ENCODE measurements at regions not wholly inside any gene's neighbourhood (a gene's known extent, or its start where the extent isn't known, plus 50 kb on each side); places are given as distances from the start of the nearest gene placed in this dataset.
A peak's percentile ranks its signal among the peaks of the same experiment; 100 is the strongest.
"Not testable (repeated sequence)": the region's sequence is repeated elsewhere in the genome, so short reads cannot be mapped to it uniquely, and the experiment has no call there.

DNA sequence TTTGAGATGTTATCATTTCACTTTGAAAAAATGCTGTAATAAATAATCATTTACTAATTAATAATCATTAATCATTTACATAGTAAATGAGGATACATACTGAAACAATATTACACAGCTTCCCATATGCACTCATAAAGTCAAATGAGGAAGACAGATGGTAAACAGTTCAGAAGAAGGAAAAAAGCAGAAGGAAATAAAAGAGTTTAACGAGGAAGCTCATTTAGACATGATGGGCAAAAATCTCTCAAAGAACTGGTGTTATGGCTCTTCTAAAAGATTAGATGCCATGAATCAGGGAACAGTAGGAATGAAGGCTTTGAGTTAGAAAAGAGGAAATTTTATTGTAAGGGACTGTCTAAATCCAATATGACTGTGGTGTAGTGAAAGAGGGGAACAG lies 347.6 kb downstream of the PTPRC start:
- peak; percentile 85 for DNase-seq

DNA sequence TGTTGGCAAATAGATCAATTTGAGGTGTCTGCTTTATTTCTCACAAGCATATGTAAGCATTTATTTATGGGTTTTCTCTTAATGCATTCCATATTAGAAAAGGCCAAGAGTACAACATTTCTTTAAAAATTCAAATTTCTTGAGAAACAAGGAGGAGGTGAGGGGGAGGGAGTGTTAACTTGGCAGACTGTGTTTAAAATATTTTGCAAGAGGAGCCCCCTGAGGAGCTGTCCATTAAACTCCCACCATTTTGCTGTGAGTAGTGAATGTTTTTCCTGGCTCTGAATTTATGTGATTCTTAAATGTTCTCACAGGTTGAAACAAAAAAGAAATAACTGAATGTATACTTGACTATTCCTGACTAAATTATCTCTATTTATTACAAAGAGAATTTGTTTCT lies 363.8 kb downstream of the PTPRC start:
- no peak for DNase-seq

DNA sequence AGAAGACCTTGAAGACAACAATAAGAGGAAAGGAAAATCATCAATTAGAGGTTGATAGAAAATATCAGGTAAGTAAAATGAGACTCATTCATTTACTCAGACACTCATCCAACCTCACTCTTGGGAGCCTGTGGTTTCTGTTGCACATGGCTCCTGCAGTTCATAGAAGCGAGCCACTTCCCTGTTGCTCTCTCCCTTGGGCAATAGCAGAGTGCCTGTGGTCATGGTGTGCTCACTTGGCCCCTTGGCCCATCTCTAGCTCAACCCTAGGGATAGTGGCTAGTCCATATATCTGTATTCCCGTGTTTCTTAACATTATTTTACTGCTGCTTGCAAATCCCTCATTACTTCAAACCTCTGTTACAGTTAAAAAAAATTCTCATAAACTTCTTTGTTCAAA lies 368.6 kb downstream of the PTPRC start:
- peak; percentile 96 for DNase-seq

DNA sequence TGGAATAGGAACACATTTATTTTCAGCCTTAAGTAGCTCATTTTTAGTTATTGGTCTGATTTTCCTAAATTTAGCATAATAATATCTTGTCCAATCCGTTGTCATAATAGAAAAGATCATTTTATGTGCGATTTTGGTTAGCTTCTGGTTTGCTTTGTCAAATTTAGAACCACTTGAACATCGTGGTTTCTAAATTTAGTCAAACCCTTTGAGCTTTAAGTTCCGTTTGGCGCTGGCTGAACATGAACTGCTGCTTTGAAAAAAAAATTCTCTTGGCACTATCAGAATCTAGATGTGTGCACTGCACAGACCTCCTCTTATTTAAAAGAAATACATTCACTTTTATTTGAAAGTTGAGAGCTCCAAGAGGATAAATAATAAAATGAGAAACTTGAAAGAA lies 370.6 kb downstream of the PTPRC start:
- DNase-seq = peak; percentile 83

GRCh38 chr1:199010492-199010891 lies 371.7 kb downstream of the PTPRC start:
- peak; percentile 67 for DNase-seq

DNA sequence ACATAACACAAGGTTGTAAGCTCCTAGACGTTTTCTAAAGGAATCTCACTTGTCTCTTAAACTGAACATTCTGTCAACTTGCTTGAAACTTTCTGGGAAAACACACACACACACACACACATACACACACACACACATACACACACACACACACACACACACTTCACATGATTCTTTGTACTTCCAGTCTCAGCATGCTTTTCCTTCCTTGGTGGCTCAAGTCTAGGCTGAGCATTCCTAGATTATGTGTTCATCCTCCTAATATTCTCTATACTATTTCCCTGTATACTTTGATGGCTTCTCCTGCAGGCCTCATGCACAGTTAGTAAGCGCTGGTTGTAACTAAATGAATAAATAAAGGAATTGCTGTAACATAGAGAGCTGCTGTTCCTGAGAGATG lies 372.1 kb downstream of the PTPRC start:
- no peak for DNase-seq

DNA sequence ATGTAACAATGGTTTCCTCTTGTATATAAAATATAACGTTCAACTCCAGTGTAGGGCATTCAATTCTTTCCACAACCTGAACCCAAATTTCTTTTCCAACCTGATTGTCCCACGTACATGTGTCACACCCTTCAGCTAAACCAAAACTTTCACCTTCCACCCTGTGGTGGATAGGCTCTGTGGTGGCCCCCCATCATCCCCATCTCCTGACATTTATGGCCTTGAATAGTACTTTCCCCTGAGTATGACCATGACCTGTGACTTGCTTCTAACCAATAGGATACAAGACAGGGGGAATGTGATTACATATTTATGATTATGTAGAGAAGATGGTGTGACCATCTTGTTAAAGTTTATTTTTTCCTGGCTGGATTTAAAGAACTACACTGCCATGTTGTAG lies 377.0 kb downstream of the PTPRC start:
- no peak for DNase-seq

DNA sequence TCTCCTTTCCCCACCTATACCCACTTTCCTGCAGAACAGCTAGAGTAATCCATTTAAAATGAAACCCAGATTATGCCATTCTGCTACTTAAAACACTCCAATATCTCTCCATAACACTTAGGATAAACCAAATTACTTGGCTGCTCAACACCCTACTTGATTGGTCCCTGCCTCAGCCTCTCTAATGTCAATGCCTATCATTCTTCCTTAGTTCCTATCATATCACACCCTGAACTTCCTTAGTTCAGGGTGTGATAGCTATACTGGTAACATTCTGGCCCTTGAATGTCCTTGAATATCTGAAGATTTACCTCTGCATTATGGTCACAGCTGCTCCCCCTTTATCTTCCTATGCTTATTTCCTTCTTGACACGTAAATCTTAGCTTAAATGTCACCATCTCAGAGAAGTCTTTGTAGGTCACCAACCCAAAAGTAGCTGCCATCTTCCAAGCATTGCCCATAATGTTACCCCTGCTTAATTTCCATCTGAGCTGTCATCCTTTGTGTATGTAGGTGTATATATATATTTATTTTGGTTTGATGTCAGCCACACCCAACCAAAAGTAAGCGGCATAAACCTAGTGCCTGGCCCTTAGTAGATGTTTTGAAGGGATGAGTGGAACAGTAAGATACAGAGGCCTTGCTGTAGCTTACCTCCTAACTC lies 379.8 kb downstream of the PTPRC start:
- no peak for DNase-seq

DNA sequence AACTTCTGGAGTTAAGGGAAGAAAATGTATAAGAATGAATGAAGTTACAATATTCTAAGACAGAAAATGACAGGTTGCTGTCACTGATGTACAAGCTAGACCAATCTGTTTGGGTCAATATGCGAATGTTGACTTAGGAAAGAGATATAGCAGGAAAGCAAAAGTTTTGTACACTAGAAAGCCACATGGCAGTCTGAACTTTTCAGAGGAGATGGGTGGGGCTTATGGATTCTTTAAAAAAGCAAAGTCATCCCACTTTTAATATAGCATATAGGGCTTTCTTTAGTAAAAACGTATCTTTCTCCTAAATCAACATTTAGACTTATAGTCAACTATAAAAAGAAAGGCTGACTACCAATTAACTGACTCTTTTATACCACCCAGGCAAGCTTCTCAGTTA lies 381.2 kb downstream of the PTPRC start:
- DNase-seq = no peak

DNA sequence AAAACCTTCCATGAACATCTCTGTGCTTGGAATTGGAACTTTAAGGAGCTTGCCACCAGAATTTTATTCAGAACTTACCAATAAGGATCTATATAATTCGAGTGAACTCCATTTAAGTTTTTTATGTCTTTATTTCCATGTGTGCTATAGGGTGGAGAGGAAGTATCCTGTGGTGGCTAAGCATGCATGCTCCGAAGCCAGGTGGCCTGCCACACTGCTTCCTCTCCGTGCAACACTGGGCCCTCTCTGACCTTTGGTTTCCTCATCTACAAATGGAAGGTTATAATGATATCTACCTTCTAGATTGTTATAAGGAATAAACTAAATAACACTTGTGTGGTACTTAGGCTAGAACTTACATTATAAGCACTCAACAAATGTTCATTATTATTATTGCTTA lies 382.1 kb downstream of the PTPRC start:
- peak; percentile 52 for DNase-seq

- DNase-seq = no peak
These were observed 390.6 kb downstream of the PTPRC start for GRCh38 chr1:199029401-199029800.

DNA sequence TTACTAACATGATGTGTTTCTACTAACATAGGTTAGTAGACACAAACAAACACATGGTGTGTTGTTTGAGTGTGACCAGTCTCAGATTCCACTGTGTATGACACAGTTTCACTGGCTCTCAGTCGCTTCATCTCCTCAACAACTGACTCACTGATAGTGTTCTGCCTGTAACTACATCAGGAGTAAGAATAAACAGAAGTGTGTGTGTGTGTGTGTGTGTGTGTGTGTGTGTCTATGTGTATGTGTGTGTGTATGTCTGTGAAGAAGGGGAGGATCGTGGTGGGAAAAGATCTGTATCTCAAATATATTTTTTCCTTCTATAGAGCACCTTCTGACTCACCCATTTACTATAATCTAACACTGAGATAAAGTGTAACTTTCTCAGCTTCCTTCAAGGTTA lies 391.0 kb downstream of the PTPRC start:
- no peak for DNase-seq

DNA sequence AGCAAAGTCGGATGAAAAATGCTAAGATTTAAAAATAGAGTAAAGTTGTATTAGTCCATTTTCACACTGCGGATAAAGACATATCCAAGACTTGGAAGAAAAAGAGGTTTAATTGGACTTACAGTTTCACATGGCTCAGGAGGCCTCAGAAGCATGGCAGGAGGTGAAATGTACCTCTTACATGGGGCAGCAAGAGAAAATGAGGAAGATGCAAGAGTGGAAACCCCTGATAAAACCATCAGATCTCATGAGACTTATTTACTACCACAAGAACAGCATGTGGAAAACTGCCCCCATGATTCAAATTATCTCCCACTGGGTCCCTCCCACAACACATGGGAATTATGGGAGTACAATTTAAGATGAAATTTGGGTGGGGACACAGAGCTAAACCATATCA lies 391.7 kb downstream of the PTPRC start:
- peak; percentile 12 for DNase-seq

DNA sequence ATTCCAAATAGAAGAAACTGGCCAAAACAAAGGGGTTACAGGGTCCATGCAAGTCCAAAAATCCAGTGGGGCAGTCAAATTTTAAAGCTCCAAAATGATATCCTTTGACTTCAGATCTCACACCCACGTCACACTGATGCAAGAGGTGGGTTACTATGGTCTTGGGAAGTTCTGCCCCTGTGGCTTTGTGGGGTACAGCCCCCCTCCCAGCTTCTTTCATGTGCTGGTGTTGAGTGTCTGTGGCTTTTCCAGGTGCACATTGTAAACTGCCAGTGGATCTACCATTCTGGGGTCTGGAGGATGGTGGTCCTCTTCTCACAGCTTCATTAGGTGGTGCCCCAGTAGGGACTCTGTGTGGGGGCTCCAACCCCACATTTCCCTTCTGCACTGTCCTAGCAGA lies 392.3 kb downstream of the PTPRC start:
- DNase-seq = not testable (repeated sequence)

GRCh38 chr1:199032479-199032878 lies 393.6 kb downstream of the PTPRC start:
- peak; percentile 68 for DNase-seq

GRCh38 chr1:199033661-199034060 lies 394.8 kb downstream of the PTPRC start:
- no peak for DNase-seq

DNA sequence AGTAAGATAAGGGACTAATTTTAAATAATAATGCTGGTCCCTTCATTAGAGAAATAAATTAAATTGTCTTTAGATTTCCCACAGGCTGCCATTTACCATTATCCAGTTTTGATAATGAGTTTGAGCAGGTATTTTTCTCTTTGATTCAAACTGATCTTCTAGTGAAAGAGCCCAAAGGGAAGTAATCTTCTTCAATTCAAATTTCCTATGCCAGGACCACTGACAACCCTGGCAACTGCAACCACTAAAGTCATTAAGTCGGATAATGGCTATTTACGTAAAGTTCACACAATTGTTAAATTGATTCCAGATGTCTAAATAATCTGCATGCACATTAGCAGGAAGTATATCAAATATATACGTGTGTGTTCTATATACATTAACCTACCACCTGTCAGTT lies 399.3 kb downstream of the PTPRC start:
- DNase-seq = no peak

- peak; percentile 56 for DNase-seq
These were observed 401.5 kb downstream of the PTPRC start for GRCh38 chr1:199040076-199040905.

GRCh38 chr1:199041173-199041914 lies 402.5 kb downstream of the PTPRC start:
- peak; percentile 99 for DNase-seq

GRCh38 chr1:199042193-199042592 lies 403.4 kb downstream of the PTPRC start:
- DNase-seq = peak; percentile 28

DNA sequence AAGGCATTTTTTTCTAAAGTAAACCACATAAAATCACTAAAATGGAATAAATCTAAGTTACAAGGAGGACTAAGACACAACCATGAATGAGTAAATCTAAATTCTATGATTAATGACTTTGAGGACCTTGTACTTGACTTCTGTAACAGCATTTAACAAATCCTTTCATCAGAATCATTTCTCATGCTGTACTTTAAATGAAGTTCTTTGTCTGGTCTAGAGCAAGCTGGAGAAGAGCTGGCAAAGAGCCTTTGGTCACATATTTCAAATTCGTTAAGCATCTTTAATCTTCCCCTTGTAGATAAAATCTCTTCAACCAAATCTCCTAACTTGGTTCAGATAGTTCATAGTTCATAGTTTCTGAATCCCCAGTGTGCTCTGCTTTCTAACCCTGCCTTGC lies 405.4 kb downstream of the PTPRC start:
- no peak for DNase-seq

- DNase-seq = no peak
These were observed 407.8 kb downstream of the PTPRC start for GRCh38 chr1:199046618-199047017.

GRCh38 chr1:199054694-199055093 lies 415.9 kb downstream of the PTPRC start:
- DNase-seq = peak; percentile 27

GRCh38 chr1:199057322-199057721 lies 418.5 kb downstream of the PTPRC start:
- DNase-seq = no peak

Measured in MV-4-11 (cell line).